Endodermal cell (in vitro differentiated cells): ENCODE measurements at regions not wholly inside any gene's neighbourhood (a gene's known extent, or its start where the extent isn't known, plus 50 kb on each side); places are given as distances from the start of the nearest gene placed in this dataset.

Experiments
- DNase-seq: peaks from one replicate; pipeline ENCODE4 v3.0.0-alpha.2; 2017
- H3K27ac ChIP-seq: 2 replicates; pipeline ENCODE4 v1.5.1; 2013; ENCODE audit warnings: mild to moderate bottlenecking, low read depth, low read length, moderate library complexity
- H3K27me3 ChIP-seq: 2 replicates; pipeline ENCODE4 v1.6.1; 2013; ENCODE audit warnings: mild to moderate bottlenecking, low read length, moderate library complexity; ENCODE audit not compliant: insufficient read depth, control insufficient read depth, poor library complexity, severe bottlenecking
- H3K36me3 ChIP-seq: 2 replicates; pipeline ENCODE4 v1.7.0; 2013; ENCODE audit warnings: mild to moderate bottlenecking, low read length, moderate library complexity; ENCODE audit not compliant: control insufficient read depth, insufficient read depth
- H3K4me1 ChIP-seq: one replicate; pipeline ENCODE4 v1.7.0; 2013; ENCODE audit warnings: low read length; ENCODE audit not compliant: control insufficient read depth, insufficient read depth
- H3K4me3 ChIP-seq: 2 replicates; pipeline ENCODE4 v1.5.1; 2013; ENCODE audit warnings: mild to moderate bottlenecking, low read length, moderate library complexity
- H3K9ac ChIP-seq: 2 replicates; pipeline ENCODE4 v1.6.1; 2013; ENCODE audit warnings: mild to moderate bottlenecking, low read length, moderate library complexity; ENCODE audit not compliant: poor library complexity, severe bottlenecking; ENCODE audit errors: extremely low read depth
- H3K9me3 ChIP-seq: 2 replicates; pipeline ENCODE4 v1.6.1; 2013; ENCODE audit warnings: mild to moderate bottlenecking, low read length, moderate library complexity; ENCODE audit not compliant: control insufficient read depth
- H3K27ac Mint-ChIP-seq: 2 replicates; pipeline ENCODE4 v1.8.0; 2020; ENCODE audit warnings: mixed read lengths
- H3K27me3 Mint-ChIP-seq: 2 replicates; pipeline ENCODE4 v1.8.0; 2021; ENCODE audit warnings: mild to moderate bottlenecking, mixed read lengths; ENCODE audit not compliant: insufficient read depth
- H3K36me3 Mint-ChIP-seq: 2 replicates; pipeline ENCODE4 v1.8.0; 2020; ENCODE audit warnings: low read depth, mixed read lengths
- H3K4me1 Mint-ChIP-seq: 2 replicates; pipeline ENCODE4 v1.8.0; 2020; ENCODE audit warnings: mixed read lengths
- H3K4me3 Mint-ChIP-seq: 2 replicates; pipeline ENCODE4 v1.8.0; 2020; ENCODE audit warnings: mild to moderate bottlenecking, moderate library complexity, mixed read lengths
- H3K9me3 Mint-ChIP-seq: 2 replicates; pipeline ENCODE4 v1.8.0; 2020; ENCODE audit warnings: mild to moderate bottlenecking, mixed read lengths
- WGBS, 2 experiments: methylation state at CpG; one replicate each; pipeline versions ENCODE4 v1.1.5 to v1.1.7; 2013; ENCODE audit warnings: missing lambda C conversion rate in 2 of 2, mixed read lengths in 1 of 2; ENCODE audit not compliant: insufficient coverage in 1 of 2, insufficient read length in 1 of 2; 5-methylcytosine and 5-hydroxymethylcytosine counted together
- TF ChIP-seq, protein P1 (sequence below): fragments of 200-600 bp; sonication (generic); conservative IDR thresholded peaks from 2 replicates; pipeline ENCODE4 v1.5.0; 2021; ENCODE audit warnings: antibody characterized with exemption, mild to moderate bottlenecking

DNA sequence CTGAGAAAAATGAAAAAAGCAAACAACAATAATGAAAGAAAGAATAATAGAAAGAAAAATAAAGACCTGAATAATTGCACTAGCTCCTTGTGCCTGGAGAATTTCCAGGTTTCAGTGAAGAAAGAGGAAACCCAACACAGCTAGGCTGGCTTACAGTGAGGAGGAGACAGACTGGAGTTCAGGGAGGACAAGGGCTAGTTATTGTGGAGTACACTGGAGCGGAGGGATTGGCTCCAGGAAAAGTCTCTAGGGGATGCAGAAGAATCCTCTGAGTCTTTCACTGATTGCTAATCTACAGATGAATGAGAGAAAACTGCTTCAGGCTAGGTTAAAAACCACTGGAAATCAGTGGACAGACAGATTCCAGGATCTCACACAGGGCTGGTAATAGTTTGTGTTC lies 163.6 kb upstream of the RBMS1 start:
- no peak for DNase-seq
- Histone ChIP-seq H3K27ac (no peak overlapping the region), H3K36me3 (no peaks in the 10 kb centered on the region), H3K4me1 (peaks cover 8% of the 10 kb centered on the region), H3K4me3 (no peak overlapping the region), H3K27me3 (no peaks in the 10 kb centered on the region), H3K9ac (no peak overlapping the region), H3K9me3 (no peaks in the 10 kb centered on the region)
- H3K27me3 Mint-ChIP-seq, result no peaks in the 10 kb centered on the region
- no peak overlapping the region for H3K27ac Mint-ChIP-seq
- peaks cover 26% of the 10 kb centered on the region for H3K4me1 Mint-ChIP-seq
- no peak overlapping the region for H3K4me3 Mint-ChIP-seq
- TF ChIP-seq, protein P1, sequence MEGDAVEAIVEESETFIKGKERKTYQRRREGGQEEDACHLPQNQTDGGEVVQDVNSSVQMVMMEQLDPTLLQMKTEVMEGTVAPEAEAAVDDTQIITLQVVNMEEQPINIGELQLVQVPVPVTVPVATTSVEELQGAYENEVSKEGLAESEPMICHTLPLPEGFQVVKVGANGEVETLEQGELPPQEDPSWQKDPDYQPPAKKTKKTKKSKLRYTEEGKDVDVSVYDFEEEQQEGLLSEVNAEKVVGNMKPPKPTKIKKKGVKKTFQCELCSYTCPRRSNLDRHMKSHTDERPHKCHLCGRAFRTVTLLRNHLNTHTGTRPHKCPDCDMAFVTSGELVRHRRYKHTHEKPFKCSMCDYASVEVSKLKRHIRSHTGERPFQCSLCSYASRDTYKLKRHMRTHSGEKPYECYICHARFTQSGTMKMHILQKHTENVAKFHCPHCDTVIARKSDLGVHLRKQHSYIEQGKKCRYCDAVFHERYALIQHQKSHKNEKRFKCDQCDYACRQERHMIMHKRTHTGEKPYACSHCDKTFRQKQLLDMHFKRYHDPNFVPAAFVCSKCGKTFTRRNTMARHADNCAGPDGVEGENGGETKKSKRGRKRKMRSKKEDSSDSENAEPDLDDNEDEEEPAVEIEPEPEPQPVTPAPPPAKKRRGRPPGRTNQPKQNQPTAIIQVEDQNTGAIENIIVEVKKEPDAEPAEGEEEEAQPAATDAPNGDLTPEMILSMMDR, result no peak
- H3K36me3 Mint-ChIP-seq, result no peaks in the 10 kb centered on the region
- no peaks in the 10 kb centered on the region for H3K9me3 Mint-ChIP-seq
- 57 to 97% methylated on average over 1 of the region's 1 CpG for WGBS, 2 experiments

DNA sequence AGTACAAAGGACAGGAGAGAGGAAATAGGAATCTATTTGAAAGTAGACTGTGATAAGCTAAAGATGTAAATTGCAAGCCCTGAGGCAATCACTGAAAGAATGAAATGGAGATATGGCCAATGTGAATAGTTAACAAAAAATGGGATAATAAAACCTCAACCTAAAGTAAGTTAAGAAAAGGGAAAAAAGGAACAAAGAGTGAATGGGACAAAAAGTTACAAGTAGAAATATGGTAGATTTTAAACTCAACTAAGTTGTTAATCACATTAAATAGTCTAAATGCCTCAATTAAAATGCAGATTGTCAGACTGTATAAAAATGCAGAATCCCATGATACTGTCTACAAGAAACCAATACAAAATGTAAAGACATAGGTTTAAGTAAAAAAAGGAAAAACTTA lies 165.2 kb upstream of the RBMS1 start:
- H3K27ac ChIP-seq, result no peak overlapping the region
- TF ChIP-seq, protein P1, result no peak
- Mint-ChIP-seq H3K27me3 (no peaks in the 10 kb centered on the region), H3K27ac (no peak overlapping the region), H3K36me3 (no peaks in the 10 kb centered on the region), H3K4me3 (no peak overlapping the region), H3K4me1 (peaks cover 15% of the 10 kb centered on the region), H3K9me3 (no peaks in the 10 kb centered on the region)
- H3K4me1 ChIP-seq, result peaks cover 5% of the 10 kb centered on the region
- H3K36me3 ChIP-seq, result no peaks in the 10 kb centered on the region
- no peak overlapping the region for H3K9ac ChIP-seq
- no peak for DNase-seq
- H3K27me3 ChIP-seq, result no peaks in the 10 kb centered on the region
- no peak overlapping the region for H3K4me3 ChIP-seq
- H3K9me3 ChIP-seq, result no peaks in the 10 kb centered on the region

DNA sequence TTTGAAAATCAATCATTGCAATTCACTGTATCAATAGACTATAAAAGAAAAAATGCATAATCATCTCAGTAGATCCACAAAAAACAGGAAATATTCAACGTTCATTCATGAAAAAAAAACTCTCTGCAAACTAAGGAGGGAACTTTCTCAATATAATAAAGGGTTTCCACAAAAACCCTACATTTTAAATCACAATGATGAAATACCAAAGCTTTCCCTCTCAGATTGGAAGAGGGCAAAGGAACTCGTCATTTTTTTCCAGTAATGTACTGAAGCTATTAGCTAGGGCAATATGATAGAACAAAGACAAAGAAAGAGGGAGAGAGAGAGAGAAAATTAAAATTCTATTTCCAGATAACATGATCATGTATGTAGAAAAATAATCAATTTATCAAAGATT lies 167.1 kb upstream of the RBMS1 start:
- H3K27ac ChIP-seq, result no peak overlapping the region
- peaks cover 2% of the 10 kb centered on the region for H3K4me1 ChIP-seq
- H3K4me1 Mint-ChIP-seq, result peaks cover 10% of the 10 kb centered on the region
- H3K4me3 ChIP-seq, result no peak overlapping the region
- no peaks in the 10 kb centered on the region for H3K36me3 ChIP-seq
- 96 to 100% methylated on average over 1 to 2 of the region's 2 CpGs for whole genome bisulfite sequencing, 2 experiments
- no peaks in the 10 kb centered on the region for H3K27me3 ChIP-seq
- no peaks in the 10 kb centered on the region for H3K9me3 ChIP-seq
- no peaks in the 10 kb centered on the region for H3K9me3 Mint-ChIP-seq
- no peak overlapping the region for H3K9ac ChIP-seq
- H3K27ac Mint-ChIP-seq, result no peak overlapping the region
- no peak for DNase-seq
- TF ChIP-seq, protein P1, result no peak
- H3K4me3 Mint-ChIP-seq, result no peak overlapping the region
- H3K27me3 Mint-ChIP-seq, result no peaks in the 10 kb centered on the region
- no peaks in the 10 kb centered on the region for H3K36me3 Mint-ChIP-seq
